ENCODE measurements at regions not wholly inside any gene's neighbourhood (a gene's known extent, or its start where the extent isn't known, plus 50 kb on each side); places are given as distances from the start of the nearest gene placed in this dataset.
"Not testable (repeated sequence)": the region's sequence is repeated elsewhere in the genome, so short reads cannot be mapped to it uniquely, and the experiment has no call there.

GRCh38 chrX:138014577-138014976 is 448.6 kb downstream of the ZIC3 start:
- intact Hi-C loops (cut with micrococcal nuclease), result no loop called here

DNA sequence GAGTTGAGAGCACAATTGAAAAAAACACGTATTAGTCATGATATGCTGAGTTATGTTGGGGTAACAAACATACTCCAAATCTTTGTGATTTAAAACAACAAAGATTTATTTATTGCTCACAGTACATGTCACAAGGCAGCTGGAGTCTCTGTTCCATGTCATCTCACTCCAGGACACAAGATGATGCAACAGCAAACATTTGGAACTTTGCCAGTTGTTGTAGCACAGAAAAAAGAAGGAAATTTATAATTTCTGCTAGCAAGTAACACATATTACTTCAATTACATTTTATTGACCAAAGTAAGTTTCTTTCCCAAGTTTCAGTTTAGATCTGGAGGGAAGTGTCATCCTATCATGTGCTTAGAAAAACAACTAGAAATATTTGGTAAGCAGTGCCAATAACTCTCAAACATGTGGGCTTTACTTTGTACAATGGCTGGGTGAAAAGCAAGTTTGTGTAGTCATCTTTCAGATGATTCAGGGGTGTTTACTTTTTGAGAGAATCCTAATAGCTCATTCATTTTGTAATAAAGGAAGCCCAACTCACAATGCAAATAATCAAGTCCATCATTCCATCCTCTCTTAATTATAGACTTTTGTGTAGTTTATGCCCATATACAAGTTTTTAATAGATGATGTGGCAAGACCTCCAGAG is 452.3 kb downstream of the ZIC3 start:
- intact Hi-C loops (cut with micrococcal nuclease), result no loop called here

- intact Hi-C loops (cut with micrococcal nuclease), result loop anchor here (10.0 kb wide), 2 partner anchors 586 to 1066 kb away; no protein-coding TSS in a partner anchor
Observed at GRCh38 chrX:138020941-138021340, 455.0 kb downstream of the ZIC3 start.

GRCh38 chrX:138026211-138026610 is 460.3 kb downstream of the ZIC3 start:
- intact Hi-C loops (cut with micrococcal nuclease), result loop anchor here (10.0 kb wide), 2 partner anchors 591 to 1071 kb away; no protein-coding TSS in a partner anchor

DNA sequence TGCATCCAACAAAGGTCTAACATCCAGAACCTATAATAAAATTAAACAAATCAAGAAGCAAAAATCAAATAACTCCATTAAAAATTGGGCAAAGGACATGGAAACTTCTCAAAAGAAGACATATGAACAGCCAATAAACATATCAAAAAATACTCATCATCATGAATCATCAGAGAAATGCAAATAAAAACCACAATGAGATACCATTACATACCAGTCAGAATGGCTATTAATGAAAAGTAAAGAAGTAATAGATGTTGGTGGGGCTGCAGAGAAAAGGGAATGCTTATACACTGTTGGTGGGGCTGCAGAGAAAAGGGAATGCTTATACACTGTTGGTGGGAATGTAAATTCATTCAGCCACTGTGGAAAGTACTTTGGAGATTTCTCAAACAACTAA is 465.8 kb downstream of the ZIC3 start:
- intact Hi-C loops (cut with micrococcal nuclease), result no loop called here

- intact Hi-C loops (cut with micrococcal nuclease), result no loop called here
Observed at GRCh38 chrX:138034136-138034535, 468.2 kb downstream of the ZIC3 start.

DNA sequence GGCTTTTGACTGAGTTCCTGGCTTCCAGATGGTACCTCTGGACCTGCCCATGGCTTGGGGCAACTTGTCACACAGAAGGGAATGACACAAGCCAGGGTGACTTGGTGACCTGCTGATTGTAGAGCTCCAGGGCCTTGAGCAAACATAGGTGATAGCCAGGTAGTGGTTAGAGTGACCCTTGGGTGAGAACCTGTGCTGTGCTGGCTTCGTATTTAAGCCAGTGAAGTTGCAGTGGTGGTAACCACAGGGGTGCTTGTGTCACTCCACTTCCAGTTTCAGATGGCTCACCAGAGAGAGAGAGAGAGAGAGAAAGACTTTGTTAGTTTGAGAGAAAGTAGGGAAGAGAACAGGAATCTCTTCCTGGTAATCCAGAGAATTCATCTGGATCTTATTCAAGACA is 471.6 kb downstream of the ZIC3 start:
- intact Hi-C loops (cut with micrococcal nuclease), result no loop called here

DNA sequence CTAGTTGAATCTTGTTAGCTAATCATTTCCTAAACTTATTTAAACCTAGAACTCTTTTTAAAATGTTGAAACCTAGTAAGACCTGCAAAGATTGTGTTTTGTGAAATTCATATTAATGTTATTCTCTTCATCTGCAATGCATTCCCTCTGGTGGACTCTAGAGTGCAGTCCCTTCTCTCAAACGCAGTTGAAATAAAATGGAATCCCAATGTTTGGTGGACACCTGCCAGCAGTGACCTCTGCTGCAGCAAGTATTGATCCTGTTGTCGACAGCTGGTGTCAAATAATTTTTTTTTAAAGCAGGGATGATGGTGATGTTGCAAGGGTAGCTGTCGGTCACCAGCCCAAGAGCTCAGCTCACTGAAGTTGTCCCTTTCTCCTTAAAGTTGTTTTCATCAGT is 492.0 kb downstream of the ZIC3 start:
- intact Hi-C loops (cut with micrococcal nuclease), result no loop called here

DNA sequence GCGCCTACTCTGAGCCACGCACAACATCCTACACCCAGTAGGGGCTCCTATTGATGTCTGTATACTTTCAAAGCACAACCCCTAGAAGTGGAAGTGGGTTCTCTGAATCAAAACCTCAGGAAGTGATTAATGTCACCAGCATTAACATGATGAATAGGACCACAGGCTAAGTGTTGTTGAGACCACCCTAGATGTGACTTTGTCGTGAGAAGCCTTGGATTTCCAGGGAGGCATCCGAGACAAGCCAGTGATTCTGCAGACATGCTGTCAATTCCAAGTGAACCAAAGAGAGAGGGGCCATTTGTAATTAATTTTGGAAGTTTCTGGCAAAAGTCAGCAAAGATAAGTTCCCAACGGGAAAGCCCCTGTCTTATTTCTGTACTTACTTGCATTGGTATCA is 493.0 kb downstream of the ZIC3 start:
- intact Hi-C loops (cut with micrococcal nuclease), result no loop called here

- intact Hi-C loops (cut with micrococcal nuclease), result no loop called here
Observed at GRCh38 chrX:138067415-138067814, 501.5 kb downstream of the ZIC3 start.

GRCh38 chrX:138073626-138074025 is 507.7 kb downstream of the ZIC3 start:
- intact Hi-C loops (cut with micrococcal nuclease), result no loop called here

GRCh38 chrX:138082251-138082650 is 516.3 kb downstream of the ZIC3 start:
- intact Hi-C loops (cut with micrococcal nuclease), result no loop called here

GRCh38 chrX:138082896-138083295 is 517.0 kb downstream of the ZIC3 start:
- intact Hi-C loops (cut with micrococcal nuclease), result no loop called here

DNA sequence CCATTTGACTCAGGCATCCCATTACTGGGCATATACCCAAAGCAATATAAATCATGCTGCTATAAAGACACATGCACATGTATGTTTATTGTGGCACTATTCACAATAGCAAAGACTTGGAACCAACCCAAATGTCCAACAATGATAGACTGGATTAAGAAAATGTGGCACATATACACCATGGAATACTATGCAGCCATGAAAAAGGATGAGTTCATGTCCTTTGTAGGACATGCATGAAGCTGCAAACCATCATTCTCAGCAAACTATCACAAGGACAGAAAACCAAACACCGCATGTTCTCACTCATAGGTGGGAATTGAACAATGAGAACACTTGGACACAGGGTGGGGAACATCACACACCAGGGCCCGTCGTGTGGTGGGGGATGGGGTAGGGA is 545.0 kb downstream of the ZIC3 start:
- intact Hi-C loops (cut with micrococcal nuclease), result not testable (repeated sequence)

DNA sequence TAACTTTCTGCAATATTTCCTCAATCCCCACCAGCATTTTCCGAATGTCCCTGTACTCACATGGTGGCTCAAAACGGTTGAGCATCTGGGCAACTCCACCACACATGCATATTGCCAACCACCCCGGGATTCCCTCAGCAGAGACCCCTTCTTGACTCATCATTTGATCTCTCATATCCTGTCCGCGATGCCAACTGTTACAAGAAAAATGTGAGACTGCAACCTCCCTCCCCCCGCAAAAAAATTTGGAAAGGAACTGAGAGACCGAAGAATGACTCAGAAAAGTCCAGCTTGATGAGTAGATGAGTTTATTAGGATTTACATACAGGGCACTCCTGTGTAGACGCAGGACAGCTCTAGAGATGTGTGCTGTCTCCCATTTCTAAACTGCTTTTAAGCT is 561.4 kb downstream of the ZIC3 start:
- intact Hi-C loops (cut with micrococcal nuclease), result no loop called here

DNA sequence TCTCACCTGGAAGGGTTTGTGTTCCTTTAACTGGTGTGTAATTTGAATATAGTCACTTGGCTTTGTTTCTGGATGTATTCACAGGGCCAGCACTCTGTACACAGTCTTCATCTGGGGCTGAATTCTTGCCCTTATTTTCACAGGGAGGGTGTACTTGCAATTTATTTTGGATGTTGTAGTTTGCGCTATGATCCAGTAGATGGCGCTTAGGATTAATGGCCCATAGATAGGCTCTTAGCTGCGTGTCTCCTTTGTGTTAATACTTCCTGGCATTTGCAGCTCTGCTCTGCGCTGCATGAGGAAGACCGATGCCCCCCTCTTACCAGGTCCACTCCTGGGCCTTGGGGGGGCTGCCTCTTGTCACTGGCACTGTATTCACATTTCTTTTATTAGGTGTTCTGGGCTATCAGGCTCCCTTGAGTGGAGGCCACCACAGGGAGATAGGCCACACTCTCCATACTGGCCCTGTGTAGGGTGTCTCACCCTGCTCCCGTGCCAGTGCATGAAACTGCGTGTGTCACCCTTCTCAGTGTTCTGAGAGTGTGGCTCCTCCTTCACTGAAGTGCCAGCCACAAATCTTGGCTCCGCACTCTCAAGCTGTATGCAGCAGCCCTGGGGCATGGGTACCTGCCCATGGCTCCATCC is 562.2 kb downstream of the ZIC3 start:
- intact Hi-C loops (cut with micrococcal nuclease), result loop anchor here (1.0 kb wide), 1 partner anchor 617 kb away; no protein-coding TSS in a partner anchor

DNA sequence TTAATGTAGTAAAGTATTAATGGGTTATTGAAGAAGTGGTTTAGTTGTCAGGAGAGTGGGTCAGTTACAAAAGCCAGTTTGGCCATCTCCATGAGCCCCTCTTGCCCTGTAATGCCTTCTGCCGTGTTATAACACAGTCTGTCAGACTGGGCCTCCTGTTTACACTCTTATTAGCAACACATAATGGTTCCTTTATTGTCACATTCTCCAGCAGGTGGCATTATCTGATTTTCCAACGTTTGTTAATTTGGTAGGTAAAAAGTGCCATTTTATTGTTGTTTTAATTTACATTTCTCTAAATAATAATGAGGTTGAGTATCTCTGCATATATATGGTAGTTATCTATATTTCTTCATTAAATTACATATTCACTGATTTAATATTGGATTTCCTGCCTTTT is 560.8 kb downstream of the FGF13 start:
- intact Hi-C loops (cut with micrococcal nuclease), result loop anchor here (10.0 kb wide), 1 partner anchor 594 kb away; no protein-coding TSS in a partner anchor

DNA sequence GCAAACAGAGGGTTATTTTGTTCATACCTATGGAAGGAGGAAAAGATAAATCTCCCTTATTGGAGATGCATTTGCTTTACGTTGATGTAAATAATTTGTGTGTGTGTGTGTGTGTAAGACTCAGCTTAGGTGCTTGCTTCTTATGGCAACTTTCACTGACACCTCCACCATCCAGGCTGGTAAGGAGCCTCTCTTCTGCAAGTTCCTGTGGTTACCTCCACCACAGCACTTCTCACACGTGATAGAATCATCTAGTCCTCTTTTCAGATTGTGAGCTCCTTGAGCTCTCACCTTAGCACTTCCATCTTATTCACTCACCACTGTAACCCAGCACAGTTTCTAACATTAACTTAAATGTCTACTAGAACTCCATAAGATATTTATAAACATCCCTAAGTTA is 553.7 kb downstream of the FGF13 start:
- intact Hi-C loops (cut with micrococcal nuclease), result loop anchor here (10.0 kb wide), 1 partner anchor 587 kb away; no protein-coding TSS in a partner anchor

DNA sequence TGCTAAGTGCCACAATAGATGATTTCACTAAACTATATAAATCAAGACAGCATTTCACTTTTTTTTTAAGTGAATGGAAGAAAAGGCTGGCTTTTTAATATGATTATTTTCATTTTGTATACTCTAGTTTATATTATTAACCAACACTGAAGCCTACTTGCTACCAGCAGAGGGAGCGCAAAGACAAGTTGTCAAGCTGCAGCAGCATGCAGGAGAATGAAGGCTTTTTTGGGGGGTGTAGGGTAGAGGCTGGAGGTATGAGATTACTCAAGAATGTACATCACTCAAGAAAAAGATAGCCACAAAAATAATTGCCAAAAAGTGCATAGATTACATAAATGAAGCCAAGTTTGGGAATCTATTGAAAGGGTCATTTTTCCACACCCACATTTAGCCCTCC is 519.5 kb downstream of the FGF13 start:
- intact Hi-C loops (cut with micrococcal nuclease), result loop anchor here (5.0 kb wide), 1 partner anchor 555 kb away; no protein-coding TSS in a partner anchor

- intact Hi-C loops (cut with micrococcal nuclease), result no loop called here
Observed at GRCh38 chrX:138229718-138230117, 481.8 kb downstream of the FGF13 start.

DNA sequence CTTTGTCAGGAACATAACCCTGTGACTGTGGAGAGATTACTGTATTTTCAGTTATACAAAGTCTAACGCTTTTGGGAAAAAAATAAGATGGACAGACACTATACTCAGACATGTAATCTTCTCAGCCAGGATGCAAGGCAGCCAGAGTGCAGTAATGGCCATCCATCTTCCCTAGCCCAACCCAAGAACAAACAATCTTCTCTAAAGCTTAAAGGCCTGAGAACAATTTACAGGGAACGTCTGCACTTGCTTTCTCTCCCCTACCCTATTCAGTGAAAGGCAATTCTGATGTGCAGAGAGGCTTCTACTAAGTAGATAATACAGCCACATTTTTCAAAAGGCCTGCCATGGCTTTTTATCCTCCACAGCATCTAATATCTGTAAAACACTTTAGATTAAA is 471.3 kb downstream of the FGF13 start:
- intact Hi-C loops (cut with micrococcal nuclease), result no loop called here

DNA sequence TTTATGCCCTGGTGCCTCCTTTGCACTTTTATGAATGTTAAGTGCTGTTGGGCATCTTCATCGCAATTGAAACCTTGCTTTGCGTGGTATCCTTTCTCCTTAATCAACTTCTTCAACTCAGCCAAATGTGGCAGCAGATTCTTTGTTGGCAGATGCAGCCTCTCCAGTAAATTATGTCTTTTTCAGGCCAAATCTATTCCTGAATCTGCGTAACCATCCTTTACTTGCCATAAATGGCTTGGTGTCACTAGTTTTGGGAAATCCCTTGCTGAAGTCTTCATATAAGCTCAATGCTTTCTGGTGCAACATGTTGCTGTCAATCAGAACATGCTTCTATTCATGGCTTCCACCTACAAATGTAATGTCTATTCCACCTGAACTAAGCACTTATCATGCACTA is 457.5 kb downstream of the FGF13 start:
- intact Hi-C loops (cut with micrococcal nuclease), result no loop called here

- intact Hi-C loops (cut with micrococcal nuclease), result no loop called here
Observed at GRCh38 chrX:138255373-138255772, 456.1 kb downstream of the FGF13 start.
